ACC112 (cell line): ENCODE measurements at regions not wholly inside any gene's neighbourhood (a gene's known extent, or its start where the extent isn't known, plus 50 kb on each side); places are given as distances from the start of the nearest gene placed in this dataset.
"Not testable (repeated sequence)": the region's sequence is repeated elsewhere in the genome, so short reads cannot be mapped to it uniquely, and the experiment has no call there.

Experiments used
- H2AFZ ChIP-seq: fragments of 200-600 bp; sonication (generic); one replicate; pipeline ENCODE4 v1.6.0; 2017; ENCODE audit warnings: antibody characterized with exemption, low read length; ENCODE audit not compliant: unreplicated experiment
- H3K27ac ChIP-seq: fragments of 200-600 bp; sonication (generic); 2 replicates; pipeline ENCODE4 v1.5.1; 2014; ENCODE audit warnings: low read depth, mild to moderate bottlenecking, antibody characterized with exemption, low read length, moderate library complexity
- H3K27me3 ChIP-seq: fragments of 200-600 bp; sonication (generic); 2 replicates; pipeline ENCODE4 v1.6.1; 2014; ENCODE audit warnings: mild to moderate bottlenecking, antibody characterized with exemption, low read length, moderate library complexity, mixed read lengths; ENCODE audit not compliant: insufficient read depth
- H3K36me3 ChIP-seq: fragments of 200-600 bp; sonication (generic); 2 replicates; pipeline ENCODE4 v1.6.1; 2016; ENCODE audit warnings: mild to moderate bottlenecking, antibody characterized with exemption, low read length, moderate library complexity, mixed read lengths; ENCODE audit not compliant: insufficient read depth
- H3K4me1 ChIP-seq: fragments of 200-600 bp; sonication (generic); one replicate; pipeline ENCODE4 v1.6.1; 2016; ENCODE audit warnings: low read length, mixed read lengths; ENCODE audit not compliant: insufficient read depth, unreplicated experiment, control insufficient read depth
- H3K4me3 ChIP-seq: fragments of 200-600 bp; sonication (generic); 2 replicates; pipeline ENCODE4 v1.5.1; 2014; ENCODE audit warnings: mild to moderate bottlenecking, low read depth, low read length
- H3K79me2 ChIP-seq: fragments of 200-600 bp; sonication (generic); one replicate; pipeline ENCODE4 v1.6.0; 2016; ENCODE audit warnings: low read length; ENCODE audit not compliant: control insufficient read depth, unreplicated experiment, insufficient read depth

DNA sequence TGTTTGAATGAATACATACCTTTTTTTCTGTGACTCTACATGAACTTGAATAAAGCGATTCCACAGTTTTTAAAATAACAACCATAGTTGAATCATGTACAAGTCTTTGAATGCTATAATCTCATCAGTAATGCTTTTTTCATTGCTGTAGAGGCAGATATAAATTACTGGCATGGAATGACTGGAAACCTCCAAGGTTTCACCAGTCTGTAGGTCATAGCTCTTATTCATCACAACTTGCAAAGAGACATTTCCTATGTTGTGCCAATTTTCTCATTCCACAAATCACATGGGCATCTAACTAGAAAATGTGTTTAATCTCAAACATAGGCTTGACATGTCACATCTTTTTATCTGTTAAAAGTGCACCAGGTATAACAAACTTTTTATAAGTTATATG lies 407.1 kb upstream of the KCNMB2 start:
- Histone ChIP-seq H3K79me2 (no peaks in the 10 kb centered on the region), H3K36me3 (no peaks in the 10 kb centered on the region), H3K4me3 (no peak overlapping the region)

DNA sequence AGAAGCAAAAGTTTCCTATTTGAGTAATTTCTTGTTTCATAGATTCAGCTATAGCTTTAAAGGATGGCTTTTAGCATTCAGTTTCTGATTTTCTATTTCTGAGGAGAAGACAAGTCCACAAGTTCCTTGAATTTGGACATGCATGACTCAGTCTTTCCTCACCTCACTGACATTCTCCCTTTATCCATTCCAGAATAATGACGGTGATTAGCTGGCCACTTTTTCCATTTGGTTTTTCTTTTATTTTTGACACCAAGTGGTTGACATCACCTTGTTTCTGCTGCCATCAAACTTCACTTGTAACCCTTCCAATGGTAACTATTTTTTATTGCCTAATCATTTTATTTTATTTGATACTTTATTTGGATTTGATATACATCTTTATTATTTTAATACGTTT lies 404.4 kb upstream of the KCNMB2 start:
- Histone ChIP-seq H3K4me1 (no peaks in the 10 kb centered on the region), H3K27me3 (no peaks in the 10 kb centered on the region), H3K79me2 (no peaks in the 10 kb centered on the region), H2AFZ (no peak overlapping the region), H3K36me3 (no peaks in the 10 kb centered on the region), H3K4me3 (no peak overlapping the region), H3K27ac (no peak overlapping the region)

More for the DNA sequence above, 407.1 kb upstream of the KCNMB2 start:
- H3K27ac ChIP-seq = no peak overlapping the region
- H3K27me3 ChIP-seq = no peaks in the 10 kb centered on the region
- H3K4me1 ChIP-seq = no peaks in the 10 kb centered on the region
- no peak overlapping the region for H2AFZ ChIP-seq

DNA sequence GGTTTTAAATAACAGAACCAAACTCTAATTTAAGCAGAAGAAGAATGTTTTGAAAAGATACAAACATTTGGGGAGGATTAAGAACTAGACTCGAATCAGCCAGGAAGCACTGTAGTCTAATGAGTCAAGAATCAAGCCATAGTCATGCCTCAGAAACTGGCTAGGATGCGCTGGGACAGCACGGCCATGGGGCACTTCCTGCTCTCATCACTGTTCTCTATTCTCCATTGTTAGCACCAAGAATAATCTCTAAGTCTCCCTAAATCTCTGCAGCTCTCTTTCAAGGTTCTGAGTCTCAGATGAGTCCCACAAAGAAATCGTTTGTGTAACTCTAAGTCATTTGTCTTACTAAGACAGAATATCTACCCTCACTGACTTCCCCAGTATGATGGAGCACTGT lies 399.0 kb upstream of the KCNMB2 start:
- Histone ChIP-seq H3K4me3 (no peak overlapping the region), H3K27ac (no peak overlapping the region), H3K79me2 (no peaks in the 10 kb centered on the region), H3K4me1 (no peaks in the 10 kb centered on the region), H2AFZ (peak overlapping the region; percentile 43), H3K27me3 (no peaks in the 10 kb centered on the region), H3K36me3 (no peaks in the 10 kb centered on the region)

DNA sequence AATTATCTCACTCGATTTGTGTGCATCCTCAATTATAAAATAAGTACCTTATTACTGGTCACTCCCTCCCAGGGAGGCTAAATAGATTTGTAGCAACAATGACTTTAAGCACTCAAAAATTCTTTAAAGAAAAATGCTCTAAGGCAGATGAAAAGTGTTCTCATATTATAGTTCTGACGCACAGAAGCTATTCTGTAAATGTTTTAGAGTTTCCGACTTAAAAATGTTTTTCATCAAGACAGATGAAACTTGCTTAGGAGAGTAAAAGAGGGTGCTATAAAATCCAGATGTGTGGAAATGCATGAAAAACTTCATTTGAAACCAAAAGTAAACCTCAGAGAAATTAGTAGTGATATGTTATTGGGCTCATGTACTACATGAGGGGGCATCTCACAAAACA lies 398.4 kb upstream of the KCNMB2 start:
- Histone ChIP-seq H3K36me3 (no peaks in the 10 kb centered on the region), H3K27ac (no peak overlapping the region), H3K79me2 (no peaks in the 10 kb centered on the region), H3K4me1 (no peaks in the 10 kb centered on the region), H3K4me3 (no peak overlapping the region), H2AFZ (no peak overlapping the region), H3K27me3 (no peaks in the 10 kb centered on the region)

DNA sequence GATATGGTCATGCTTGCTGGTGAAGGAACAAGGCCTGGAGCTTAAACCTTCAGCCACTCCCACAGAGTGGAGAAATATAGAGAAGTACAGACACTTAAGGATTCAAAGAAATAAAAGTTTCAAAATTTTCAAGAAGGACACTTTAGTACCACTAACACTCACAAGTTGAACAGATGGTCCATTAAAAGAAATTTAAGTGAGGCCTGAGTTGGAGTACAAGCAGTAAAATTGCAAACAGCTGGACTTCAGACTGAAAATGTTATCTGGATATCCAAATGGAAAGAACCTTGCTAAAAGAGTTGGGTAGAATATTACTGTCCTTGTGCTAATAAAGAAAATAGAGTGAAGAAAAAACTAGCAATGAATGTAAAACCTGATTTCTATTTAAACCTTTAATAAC lies 397.1 kb upstream of the KCNMB2 start:
- Histone ChIP-seq H3K27me3 (no peaks in the 10 kb centered on the region), H3K79me2 (no peaks in the 10 kb centered on the region), H3K4me1 (no peaks in the 10 kb centered on the region), H2AFZ (no peak overlapping the region), H3K4me3 (no peak overlapping the region), H3K36me3 (no peaks in the 10 kb centered on the region), H3K27ac (no peak overlapping the region)

DNA sequence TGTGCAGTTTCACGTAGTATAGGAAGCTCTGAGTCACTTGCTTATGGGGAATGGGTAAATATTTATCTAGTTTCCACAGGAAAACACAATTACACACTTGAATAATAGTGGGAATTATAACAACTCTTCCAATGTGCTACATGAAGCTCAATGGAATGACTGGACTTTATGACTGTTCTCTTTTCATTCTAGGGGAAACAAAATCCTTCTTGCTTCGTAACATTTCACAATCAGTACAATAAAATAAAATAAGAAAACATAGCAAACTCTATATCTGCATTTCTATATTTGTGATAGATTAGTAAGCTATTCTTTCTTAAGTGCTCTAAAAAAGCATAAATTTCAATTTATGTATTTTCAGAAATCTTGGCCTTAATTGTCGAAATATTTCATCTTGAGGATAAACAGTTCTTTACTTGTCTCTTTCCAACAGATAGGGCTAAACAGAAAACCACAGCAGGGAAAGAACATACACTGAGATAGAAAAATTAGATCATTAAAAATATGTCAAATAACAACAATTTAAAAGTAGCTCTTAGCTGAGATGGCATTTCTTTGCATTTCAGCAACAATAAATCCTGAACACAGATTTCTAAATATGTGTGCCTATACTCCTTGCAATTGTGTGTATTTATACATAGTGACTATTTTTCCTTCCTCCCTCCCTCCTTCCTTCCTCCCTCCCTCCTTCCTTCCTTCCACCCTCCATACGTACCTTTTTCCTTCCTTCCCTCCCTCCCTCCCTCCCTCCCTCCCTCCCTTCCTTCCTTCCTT lies 395.5 kb upstream of the KCNMB2 start:
- no peaks in the 10 kb centered on the region for H3K4me1 ChIP-seq
- H2AFZ ChIP-seq = no peak overlapping the region
- H3K36me3 ChIP-seq = no peaks in the 10 kb centered on the region
- no peaks in the 10 kb centered on the region for H3K79me2 ChIP-seq
- H3K4me3 ChIP-seq = no peak overlapping the region
- H3K27me3 ChIP-seq = no peaks in the 10 kb centered on the region
- no peak overlapping the region for H3K27ac ChIP-seq

DNA sequence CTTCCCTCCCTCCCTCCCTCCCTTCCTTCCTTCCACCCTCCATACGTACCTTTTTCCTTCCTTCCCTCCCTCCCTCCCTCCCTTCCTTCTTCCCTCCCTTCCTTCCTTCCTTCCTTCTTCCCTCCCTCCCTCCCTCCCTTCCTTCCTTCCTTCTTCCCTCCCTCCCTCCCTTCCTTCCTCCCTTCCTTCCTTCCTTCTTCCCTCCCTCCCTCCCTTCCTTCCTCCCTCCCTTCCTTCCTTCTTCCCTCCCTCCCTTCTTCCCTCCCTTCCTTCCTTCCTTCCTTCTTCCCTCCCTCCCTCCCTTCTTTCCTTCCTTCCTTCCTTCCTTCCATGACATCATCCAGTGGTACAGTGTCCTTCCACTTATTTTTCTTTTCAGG lies 394.9 kb upstream of the KCNMB2 start:
- not testable (repeated sequence) for H3K79me2 ChIP-seq, H3K27ac ChIP-seq, H3K4me3 ChIP-seq, H3K27me3 ChIP-seq, H2AFZ ChIP-seq, H3K36me3 ChIP-seq, H3K4me1 ChIP-seq

DNA sequence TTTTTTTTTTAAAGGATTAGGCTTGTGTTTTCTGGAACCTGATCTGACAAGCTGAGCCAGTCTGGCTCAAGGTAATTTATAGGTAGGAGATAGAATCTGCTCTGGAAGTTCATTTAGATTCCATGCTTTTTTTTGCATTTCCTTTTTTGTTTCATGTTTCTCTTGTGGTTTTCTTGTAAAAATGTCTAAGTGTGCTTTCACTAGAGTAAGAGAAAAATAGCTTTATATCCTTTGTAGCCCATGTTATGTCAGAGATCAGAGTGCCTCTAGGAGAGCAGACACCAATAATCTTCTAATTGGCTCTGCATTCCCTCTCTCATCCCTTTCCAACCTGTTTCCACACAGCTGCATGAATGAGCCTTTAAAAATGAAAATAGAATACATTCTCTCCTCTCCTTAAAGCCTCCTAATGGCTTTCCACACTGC lies 389.8 kb upstream of the KCNMB2 start:
- no peaks in the 10 kb centered on the region for H3K27me3 ChIP-seq
- H3K27ac ChIP-seq = no peak overlapping the region
- no peaks in the 10 kb centered on the region for H3K79me2 ChIP-seq
- no peak overlapping the region for H2AFZ ChIP-seq
- no peaks in the 10 kb centered on the region for H3K36me3 ChIP-seq
- H3K4me1 ChIP-seq = peaks cover 4% of the 10 kb centered on the region
- no peak overlapping the region for H3K4me3 ChIP-seq

DNA sequence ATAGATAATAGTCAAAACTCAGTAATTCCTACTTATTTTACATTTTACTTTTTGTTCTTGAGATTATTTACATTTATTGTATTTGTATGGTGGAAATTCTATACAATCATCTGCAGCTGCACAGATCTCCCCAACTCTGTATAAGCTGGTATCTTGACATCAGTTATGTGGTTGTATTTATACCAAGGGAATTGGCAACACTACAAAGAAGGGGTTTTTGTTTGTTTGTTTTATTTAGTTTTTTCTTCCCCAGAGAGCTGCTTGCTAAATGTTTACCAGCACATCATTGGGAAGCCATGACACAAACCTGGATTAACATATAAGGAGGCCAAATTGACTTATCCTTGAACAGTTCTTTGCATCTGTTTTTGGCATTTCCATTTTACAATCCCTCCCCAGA lies 389.2 kb upstream of the KCNMB2 start:
- Histone ChIP-seq H3K4me1 (peaks cover 4% of the 10 kb centered on the region), H2AFZ (no peak overlapping the region), H3K36me3 (no peaks in the 10 kb centered on the region), H3K27ac (no peak overlapping the region), H3K27me3 (no peaks in the 10 kb centered on the region), H3K4me3 (no peak overlapping the region), H3K79me2 (no peaks in the 10 kb centered on the region)

DNA sequence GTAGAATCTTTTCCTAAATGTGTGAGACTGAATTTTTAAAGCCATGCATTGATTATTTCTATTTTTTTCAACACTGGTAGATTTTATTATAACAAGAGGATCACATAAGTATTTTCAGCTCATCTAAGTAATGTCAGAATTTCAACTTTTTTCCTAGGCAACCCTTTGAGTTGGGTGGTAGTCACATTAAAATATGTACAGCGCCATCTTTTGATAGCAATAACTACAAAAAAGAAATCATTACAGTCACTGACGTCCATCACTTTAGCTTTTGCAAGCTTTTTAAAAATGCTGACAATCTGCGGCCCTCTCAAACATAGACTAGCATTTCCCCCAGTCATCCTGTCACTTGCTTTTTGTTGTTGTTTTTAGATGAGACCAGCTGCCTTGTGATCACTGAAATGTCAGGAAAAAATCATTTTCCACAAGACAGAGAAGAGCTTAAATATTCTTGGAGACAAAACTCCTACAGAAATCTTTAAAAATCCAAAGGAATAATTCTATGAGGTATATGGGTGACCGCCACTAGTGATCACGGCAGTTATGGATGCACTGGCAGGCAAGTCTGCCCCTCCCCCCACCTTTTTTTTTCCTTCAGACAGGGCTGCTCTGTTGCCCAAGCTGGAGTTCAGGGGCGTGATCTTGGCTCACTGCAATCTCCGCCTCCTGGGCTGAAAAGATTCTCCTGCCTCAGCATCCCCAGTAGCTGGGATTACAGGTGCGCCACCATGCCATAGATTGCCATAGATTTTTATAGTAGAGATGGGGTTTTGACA lies 384.0 kb upstream of the KCNMB2 start:
- Histone ChIP-seq H3K79me2 (no peaks in the 10 kb centered on the region), H3K27me3 (no peaks in the 10 kb centered on the region), H3K4me1 (no peaks in the 10 kb centered on the region), H2AFZ (no peak overlapping the region), H3K36me3 (no peaks in the 10 kb centered on the region), H3K4me3 (no peak overlapping the region), H3K27ac (no peak overlapping the region)

DNA sequence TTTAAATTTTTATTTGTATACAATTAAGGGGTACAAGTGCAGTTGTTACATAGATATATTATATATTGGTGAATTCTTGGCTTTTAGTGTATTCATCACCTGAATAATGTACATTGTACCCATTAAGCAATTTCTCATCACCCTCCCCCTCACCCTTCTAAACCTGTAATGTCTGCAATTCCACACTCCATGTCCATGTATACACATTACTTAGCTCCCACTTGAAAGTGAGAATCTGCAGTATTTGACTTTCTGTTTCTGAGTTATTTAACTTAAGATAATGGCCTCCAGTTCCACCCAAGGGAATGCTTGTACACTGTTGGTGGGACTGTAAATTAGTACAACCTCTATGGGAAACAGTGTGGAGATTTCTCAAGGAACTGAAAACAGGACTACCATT lies 383.2 kb upstream of the KCNMB2 start:
- Histone ChIP-seq H3K27me3 (no peaks in the 10 kb centered on the region), H3K27ac (no peak overlapping the region), H3K36me3 (no peaks in the 10 kb centered on the region), H3K79me2 (no peaks in the 10 kb centered on the region), H3K4me1 (no peaks in the 10 kb centered on the region), H3K4me3 (no peak overlapping the region), H2AFZ (no peak overlapping the region)
